GM21381 (cell line): ENCODE measurements at regions not wholly inside any gene's neighbourhood (a gene's known extent, or its start where the extent isn't known, plus 50 kb on each side); places are given as distances from the start of the nearest gene placed in this dataset.

Experiments used
- ATAC-seq: cut with Tn5 transposase; IDR thresholded peaks from one replicate; pipeline ENCODE4 v1.9.1; 2021; ENCODE audit warnings: mild to moderate bottlenecking, moderate library complexity; ENCODE audit not compliant: unreplicated experiment

GRCh38 chr2:196344397-196344796 lies 173.0 kb upstream of the STK17B start:
- ATAC-seq: no peak

GRCh38 chr2:196353717-196354116 lies 182.3 kb upstream of the STK17B start:
- no peak for ATAC-seq

- ATAC-seq: no peak
Observed at GRCh38 chr2:196354186-196354585, 182.8 kb upstream of the STK17B start.

GRCh38 chr2:196356332-196356731 lies 185.0 kb upstream of the STK17B start:
- no peak for ATAC-seq

- no peak for ATAC-seq
Observed at GRCh38 chr2:196360650-196361049, 189.3 kb upstream of the STK17B start.

- ATAC-seq: no peak
Observed at GRCh38 chr2:196361606-196362326, 190.4 kb upstream of the STK17B start.

- ATAC-seq: no peak
Observed at GRCh38 chr2:196362973-196363549, 191.7 kb upstream of the STK17B start.

- ATAC-seq: no peak
Observed at GRCh38 chr2:196365145-196365544, 193.8 kb upstream of the STK17B start.

- no peak for ATAC-seq
Observed at GRCh38 chr2:196365923-196366322, 194.5 kb upstream of the STK17B start.

- ATAC-seq: no peak
Observed at GRCh38 chr2:196367633-196368032, 196.3 kb upstream of the STK17B start.

GRCh38 chr2:196368546-196369225 lies 197.3 kb upstream of the STK17B start:
- no peak for ATAC-seq

GRCh38 chr2:196369967-196370366 lies 198.6 kb upstream of the STK17B start:
- no peak for ATAC-seq

- no peak for ATAC-seq
Observed at GRCh38 chr2:196370381-196370780, 199.0 kb upstream of the STK17B start.

GRCh38 chr2:196372276-196372809 lies 201.0 kb upstream of the STK17B start:
- no peak for ATAC-seq

GRCh38 chr2:196372811-196373664 lies 201.7 kb upstream of the STK17B start:
- no peak for ATAC-seq

- peak; percentile 52 for ATAC-seq
Observed at GRCh38 chr2:196376984-196377877, 205.9 kb upstream of the STK17B start.

GRCh38 chr2:196379600-196379999 lies 208.2 kb upstream of the STK17B start:
- ATAC-seq: no peak

- no peak for ATAC-seq
Observed at GRCh38 chr2:196380098-196380497, 208.7 kb upstream of the STK17B start.

GRCh38 chr2:196380575-196380974 lies 209.2 kb upstream of the STK17B start:
- no peak for ATAC-seq

GRCh38 chr2:196381464-196381863 lies 210.1 kb upstream of the STK17B start:
- ATAC-seq: no peak
